Glutamatergic neuron (in vitro differentiated cells): ENCODE measurements at regions not wholly inside any gene's neighbourhood (a gene's known extent, or its start where the extent isn't known, plus 50 kb on each side); places are given as distances from the start of the nearest gene placed in this dataset.

ENCODE experiments used
- DNase-seq: peaks from one replicate; pipeline ENCODE4 v3.0.0; 2022
- H3K27ac Mint-ChIP-seq: one replicate; pipeline ENCODE4 v1.8.0; 2020; ENCODE audit warnings: mild to moderate bottlenecking, mixed read lengths, inconsistent platforms; ENCODE audit not compliant: unreplicated experiment
- H3K27me3 Mint-ChIP-seq: one replicate; pipeline ENCODE4 v1.8.0; 2020; ENCODE audit warnings: mild to moderate bottlenecking, moderate library complexity, mixed read lengths, inconsistent platforms; ENCODE audit not compliant: unreplicated experiment
- H3K36me3 Mint-ChIP-seq: one replicate; pipeline ENCODE4 v1.8.0; 2020; ENCODE audit warnings: mild to moderate bottlenecking, mixed read lengths, inconsistent platforms; ENCODE audit not compliant: unreplicated experiment
- H3K4me1 Mint-ChIP-seq: one replicate; pipeline ENCODE4 v1.8.0; 2020; ENCODE audit warnings: mild to moderate bottlenecking, low read depth, mixed read lengths, inconsistent platforms; ENCODE audit not compliant: unreplicated experiment
- H3K4me3 Mint-ChIP-seq: one replicate; pipeline ENCODE4 v1.8.0; 2020; ENCODE audit warnings: mild to moderate bottlenecking, mixed read lengths, inconsistent platforms; ENCODE audit not compliant: unreplicated experiment
- H3K9me3 Mint-ChIP-seq: one replicate; pipeline ENCODE4 v1.8.0; 2020; ENCODE audit warnings: mild to moderate bottlenecking, moderate library complexity, mixed read lengths, inconsistent platforms; ENCODE audit not compliant: unreplicated experiment
- CTCF ChIP-seq: fragments of 200-600 bp; sonication (generic); IDR thresholded peaks from one replicate; pipeline ENCODE4 v1.5.0; 2021; ENCODE audit not compliant: partially characterized antibody, unreplicated experiment

DNA sequence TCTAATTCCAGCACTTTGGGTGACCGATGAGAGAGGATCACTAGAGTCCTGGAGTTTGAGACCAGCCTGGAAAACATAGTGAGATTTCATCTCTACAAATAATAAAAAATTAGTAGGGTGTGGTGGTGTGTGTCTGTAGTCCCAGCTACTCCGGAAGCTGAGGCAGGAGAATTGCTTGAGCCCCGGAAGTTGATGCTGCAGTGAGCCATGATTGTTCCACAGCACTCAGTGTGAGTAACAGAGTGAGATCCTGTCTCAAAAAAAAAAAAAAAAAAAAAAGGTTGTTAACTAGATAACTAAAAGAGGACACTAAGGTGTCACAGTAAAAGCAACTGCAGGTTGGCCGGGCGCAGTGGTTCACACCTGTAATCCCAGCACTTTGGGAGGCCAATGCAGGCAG lies 121.3 kb upstream of the MAX start:
- Mint-ChIP-seq H3K27me3 (peaks cover 8% of the 10 kb centered on the region), H3K9me3 (peaks cover 3% of the 10 kb centered on the region), H3K4me1 (peaks cover 16% of the 10 kb centered on the region), H3K27ac (no peak overlapping the region), H3K36me3 (peaks cover 7% of the 10 kb centered on the region), H3K4me3 (no peak overlapping the region)
- no peak for TF ChIP-seq CTCF
- DNase-seq = no peak

DNA sequence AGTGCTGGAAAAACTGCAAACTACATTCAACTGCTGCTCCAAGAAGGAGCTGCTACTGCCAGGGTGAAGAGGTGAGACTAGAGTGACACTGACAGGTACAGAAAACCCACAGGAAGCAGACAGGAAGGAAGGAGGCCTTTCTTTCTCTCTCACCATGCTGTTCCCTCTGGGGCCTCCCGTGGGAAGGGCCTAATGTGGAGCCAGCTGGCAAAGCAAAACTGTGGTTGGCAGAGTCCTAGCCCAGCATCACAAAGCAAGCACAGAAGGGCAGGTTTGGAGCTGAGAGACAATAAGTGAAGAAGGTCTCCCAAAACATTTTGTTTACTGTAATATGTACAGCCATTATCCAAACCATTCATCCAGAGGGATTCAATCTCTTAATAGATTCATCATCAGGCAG lies 122.5 kb upstream of the MAX start:
- H3K4me1 Mint-ChIP-seq = peaks cover 16% of the 10 kb centered on the region
- TF ChIP-seq CTCF = no peak
- peak overlapping the region; percentile 52 for H3K27ac Mint-ChIP-seq
- H3K27me3 Mint-ChIP-seq = peaks cover 8% of the 10 kb centered on the region
- H3K4me3 Mint-ChIP-seq = peak overlapping the region; percentile 20
- peaks cover 7% of the 10 kb centered on the region for H3K36me3 Mint-ChIP-seq
- peak; percentile 48 for DNase-seq
- H3K9me3 Mint-ChIP-seq = peaks cover 3% of the 10 kb centered on the region

- no peak for DNase-seq
- Mint-ChIP-seq H3K9me3 (peaks cover 3% of the 10 kb centered on the region), H3K27ac (peak overlapping the region; percentile 52), H3K4me3 (peak overlapping the region; percentile 13), H3K27me3 (peaks cover 8% of the 10 kb centered on the region), H3K36me3 (peaks cover 4% of the 10 kb centered on the region), H3K4me1 (peaks cover 16% of the 10 kb centered on the region)
- no peak for TF ChIP-seq CTCF
These were observed 123.2 kb upstream of the MAX start for GRCh38 chr14:65225299-65226159.

- H3K4me1 Mint-ChIP-seq = peaks cover 16% of the 10 kb centered on the region
- H3K4me3 Mint-ChIP-seq = no peak overlapping the region
- H3K9me3 Mint-ChIP-seq = peaks cover 3% of the 10 kb centered on the region
- peaks cover 8% of the 10 kb centered on the region for H3K27me3 Mint-ChIP-seq
- no peak for DNase-seq
- no peaks in the 10 kb centered on the region for H3K36me3 Mint-ChIP-seq
- no peak for TF ChIP-seq CTCF
- H3K27ac Mint-ChIP-seq = peak overlapping the region; percentile 30
These were observed 124.7 kb upstream of the MAX start for GRCh38 chr14:65226824-65227604.

- Mint-ChIP-seq H3K4me1 (peaks cover 16% of the 10 kb centered on the region), H3K36me3 (no peaks in the 10 kb centered on the region), H3K27ac (no peak overlapping the region), H3K27me3 (peaks cover 8% of the 10 kb centered on the region), H3K9me3 (peaks cover 3% of the 10 kb centered on the region), H3K4me3 (no peak overlapping the region)
- no peak for TF ChIP-seq CTCF
- no peak for DNase-seq
These were observed 126.1 kb upstream of the MAX start for GRCh38 chr14:65228436-65228835.
